ENCODE measurements at regions not wholly inside any gene's neighbourhood (a gene's known extent, or its start where the extent isn't known, plus 50 kb on each side); places are given as distances from the start of the nearest gene placed in this dataset.

DNA sequence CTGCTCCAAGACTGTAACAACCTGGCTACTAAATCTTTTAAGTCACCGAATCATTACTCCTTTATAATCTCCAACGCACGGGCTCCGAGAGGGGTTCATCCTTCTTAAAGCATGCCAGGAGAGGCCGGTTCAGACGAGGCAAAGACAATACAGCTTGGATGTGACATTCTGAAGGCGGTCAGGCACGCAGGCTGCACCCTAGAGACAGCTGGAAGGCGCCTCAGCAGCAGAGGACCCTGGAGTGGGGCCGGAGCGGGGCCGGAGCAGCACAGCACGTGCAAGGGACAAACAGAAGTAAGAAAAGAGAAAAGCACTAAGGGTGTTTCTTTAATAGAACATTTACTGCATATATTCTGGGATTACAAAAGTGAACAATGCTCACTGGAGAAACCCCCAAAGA is 97.8 kb upstream of the PPP2R2D start:
- no peak for DNase-seq (ENCODE audit: low spot score)

DNA sequence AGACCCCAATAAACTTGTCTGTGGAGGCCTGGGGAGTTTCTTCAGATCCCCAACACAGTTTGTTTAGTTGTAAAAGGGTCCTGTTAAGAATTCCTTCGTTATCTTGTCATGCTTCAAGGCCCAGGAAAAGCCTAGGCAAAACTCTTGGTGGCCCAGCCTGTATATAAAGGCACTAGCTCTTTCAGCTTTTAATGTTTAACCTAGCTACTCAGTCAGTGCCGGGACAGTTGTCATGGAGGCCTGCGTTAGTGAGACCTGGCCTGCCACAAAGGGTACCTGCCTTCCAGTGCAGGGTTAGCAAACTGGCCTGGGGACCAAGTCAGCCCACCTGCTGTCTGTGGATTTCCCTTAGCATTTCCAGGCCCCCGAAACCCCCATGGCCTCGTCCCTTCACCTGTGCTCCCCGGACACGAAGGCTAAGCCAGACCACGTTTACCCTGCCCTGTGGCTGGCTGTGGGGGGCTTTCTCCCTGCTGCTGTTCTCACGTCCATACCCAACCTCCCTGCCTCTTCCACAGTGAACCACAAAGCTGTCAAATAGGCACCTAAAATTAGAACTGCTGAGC is 96.9 kb upstream of the PPP2R2D start:
- no peak for DNase-seq (ENCODE audit: low spot score)

DNA sequence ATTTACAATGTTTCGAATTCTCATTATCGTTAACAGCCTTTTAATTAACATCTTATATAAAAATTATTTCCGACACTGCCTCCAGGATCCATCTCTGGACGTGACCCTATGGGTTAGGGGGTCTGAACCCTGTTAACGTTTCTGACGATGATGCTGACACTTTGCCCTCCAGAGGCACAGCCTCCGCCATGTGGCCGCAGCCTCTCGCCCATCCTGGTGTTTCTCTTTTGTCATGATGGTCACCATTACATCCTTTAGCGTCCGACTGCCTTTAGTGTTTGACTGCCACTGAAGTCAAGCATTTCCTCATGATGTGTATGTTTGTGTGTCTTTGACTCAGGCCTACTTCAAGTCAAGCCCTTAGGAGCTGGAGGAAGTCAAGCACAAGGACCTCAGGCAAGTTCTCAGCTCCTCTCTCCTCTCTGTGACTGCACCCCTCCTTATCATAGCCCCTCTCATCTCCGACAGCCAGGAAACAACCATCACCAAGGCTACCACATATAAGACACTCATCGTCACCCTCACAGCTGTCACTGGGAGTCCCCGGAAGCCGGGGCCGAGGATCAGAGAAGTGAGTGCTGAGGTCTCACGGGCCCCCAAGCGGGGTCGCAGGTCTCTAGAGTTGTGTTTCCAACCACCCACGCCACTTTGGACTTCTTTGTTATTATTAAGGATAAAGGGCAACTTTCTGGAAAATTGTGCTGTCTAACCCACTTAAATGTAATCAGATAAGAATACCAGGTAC is 96.1 kb upstream of the PPP2R2D start:
- DNase-seq (ENCODE audit: low spot score): no peak

DNA sequence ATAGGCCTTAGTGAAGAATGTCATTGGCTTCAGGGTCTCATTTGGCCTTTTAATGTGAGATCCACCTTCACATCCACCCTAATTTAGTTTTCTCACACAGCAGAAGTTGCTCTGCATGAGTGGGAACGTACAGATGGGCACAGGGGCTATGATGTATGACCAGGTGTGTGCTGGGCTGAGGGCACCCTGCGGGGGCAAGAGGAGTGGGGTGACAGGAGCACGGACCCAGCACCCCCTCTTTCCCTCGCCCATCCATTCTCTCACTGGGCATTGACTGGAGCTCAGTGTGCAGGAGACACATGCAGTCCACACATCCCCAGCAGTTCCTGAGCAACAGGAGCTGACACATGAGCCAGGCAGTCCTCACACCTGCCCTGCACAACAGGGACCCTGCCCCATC is 95.1 kb upstream of the PPP2R2D start:
- no peak for DNase-seq (ENCODE audit: low spot score)

DNA sequence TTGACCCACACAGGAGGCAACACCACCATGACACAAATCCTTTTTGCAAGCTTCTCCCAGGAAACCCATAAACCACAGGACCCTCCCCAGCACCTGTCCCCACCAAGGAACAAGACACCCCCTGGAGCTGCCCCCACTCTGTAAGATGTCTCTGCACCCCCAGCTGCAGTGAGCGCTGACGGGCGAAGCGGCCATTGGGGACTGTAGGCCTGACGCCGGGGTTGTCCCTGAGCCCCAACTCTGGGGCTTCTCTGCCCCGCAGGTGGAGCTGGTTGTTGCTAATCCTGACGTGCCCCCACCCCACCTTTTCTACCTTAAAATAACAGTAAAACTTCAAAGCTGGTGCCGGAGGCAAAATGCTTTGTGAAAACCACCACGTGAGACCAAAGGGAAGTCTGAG is 94.7 kb upstream of the PPP2R2D start:
- no peak for DNase-seq (ENCODE audit: low spot score)

GRCh38 chr10:131806646-131807317 is 94.0 kb upstream of the PPP2R2D start:
- no peak for DNase-seq (ENCODE audit: low spot score)

DNA sequence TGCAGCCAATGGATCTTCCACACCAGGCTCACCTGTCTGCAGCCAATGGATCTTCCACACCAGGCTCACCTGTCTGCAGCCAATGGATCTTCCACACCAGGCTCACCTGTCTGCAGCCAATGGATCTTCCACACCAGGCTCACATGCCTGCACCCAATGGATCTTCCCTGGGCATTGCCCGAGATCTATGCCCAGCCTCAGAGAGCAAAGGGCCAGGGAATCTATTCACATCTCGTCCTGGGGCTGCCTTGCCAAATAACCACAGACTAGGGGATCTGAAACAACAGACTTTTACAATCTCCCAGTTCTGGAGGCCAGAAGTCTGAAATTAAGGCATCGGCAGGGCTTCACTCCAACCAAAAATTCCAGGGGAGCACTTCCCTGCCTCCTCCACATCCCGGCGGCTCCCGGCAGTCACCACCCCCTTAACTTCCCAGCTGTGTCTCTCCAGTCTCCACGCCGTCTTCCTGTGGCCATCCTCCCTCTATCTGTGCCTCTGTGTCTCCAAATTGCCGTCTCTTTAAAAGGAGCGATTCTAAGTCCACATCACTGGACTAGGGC is 92.4 kb upstream of the PPP2R2D start:
- no peak for DNase-seq (ENCODE audit: low spot score)

DNA sequence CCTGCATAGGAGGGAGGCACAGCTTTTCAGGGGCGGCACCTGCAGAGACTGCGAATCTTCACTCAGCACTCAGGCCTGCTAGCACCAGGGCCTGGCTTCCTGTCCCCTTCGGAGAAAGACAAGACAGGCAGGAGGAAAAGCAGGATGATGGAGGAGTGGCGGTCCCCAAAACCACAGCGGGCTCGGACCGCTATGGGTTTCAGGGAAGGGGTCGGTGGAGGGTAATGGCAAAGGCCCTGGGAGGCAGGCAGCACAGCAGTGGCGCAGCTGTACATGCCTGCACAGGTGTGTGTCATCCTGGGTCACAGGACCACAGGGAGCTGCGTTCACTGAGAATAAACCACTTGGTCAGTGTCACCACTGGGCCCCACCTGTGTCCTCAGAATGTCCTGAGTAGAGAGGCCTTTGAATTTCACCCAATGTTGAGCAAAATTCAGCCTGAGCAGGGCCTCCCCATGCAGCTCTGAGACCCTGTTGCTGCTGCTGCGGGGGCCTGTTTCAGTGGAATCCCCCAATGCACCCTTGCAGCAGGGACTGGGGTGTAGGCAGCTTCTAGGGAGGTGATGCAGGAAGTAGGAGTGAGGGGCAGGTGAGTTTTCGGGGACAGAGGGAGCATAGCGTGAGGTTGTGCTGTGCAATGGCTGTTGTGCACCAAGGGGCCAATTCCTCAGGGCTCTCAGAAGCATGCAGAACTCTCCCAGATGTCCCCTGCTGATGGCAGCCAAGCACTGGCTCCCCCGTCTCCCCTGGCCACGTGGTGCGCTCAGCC is 90.6 kb upstream of the PPP2R2D start:
- DNase-seq (ENCODE audit: low spot score): no peak

- DNase-seq (ENCODE audit: low spot score): no peak
Observed at GRCh38 chr10:131810805-131811629, 89.8 kb upstream of the PPP2R2D start.

GRCh38 chr10:131811630-131812403 is 89.0 kb upstream of the PPP2R2D start:
- no peak for DNase-seq (ENCODE audit: low spot score)

DNA sequence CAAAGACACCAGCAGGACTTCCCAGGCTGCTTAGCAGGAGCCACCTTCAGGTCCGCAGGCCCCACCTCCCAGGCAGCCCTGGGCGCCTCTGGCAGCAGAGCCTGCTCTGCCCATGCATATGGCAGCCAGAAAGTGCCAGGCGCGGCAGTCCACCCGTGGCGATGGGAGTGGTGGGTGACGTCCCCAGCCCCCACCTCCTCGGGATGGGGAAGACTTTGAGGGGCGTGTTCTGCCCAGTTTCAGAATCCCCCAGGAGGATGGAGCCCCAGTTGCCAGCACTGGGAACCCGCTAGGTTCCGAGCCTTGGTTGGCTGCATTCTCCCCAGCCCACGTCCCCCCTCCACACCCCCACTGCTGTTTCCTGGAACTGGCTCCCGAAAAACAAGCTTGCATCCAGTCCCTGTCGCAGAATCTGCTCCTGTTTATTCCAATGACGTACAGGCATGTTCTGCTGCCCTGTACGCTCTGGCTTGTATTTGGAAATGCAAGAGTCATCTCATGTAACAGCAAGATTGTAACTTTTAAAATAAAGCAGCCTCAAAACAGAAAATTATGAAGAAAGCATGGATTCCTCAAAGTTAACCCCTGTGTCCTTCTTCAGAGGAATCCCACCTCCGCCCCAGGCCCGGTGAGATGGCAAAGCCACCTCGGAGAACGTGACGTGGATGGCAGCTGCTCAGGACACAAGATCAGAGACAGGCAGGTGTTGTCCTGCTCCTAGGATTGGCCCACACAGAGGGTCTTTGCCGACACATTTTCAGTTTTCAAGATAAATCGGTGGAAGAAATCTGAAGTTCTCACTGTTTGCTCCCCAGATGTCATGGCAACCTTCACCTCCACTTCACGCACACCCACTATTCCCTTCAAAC is 87.8 kb upstream of the PPP2R2D start:
- DNase-seq (ENCODE audit: low spot score): no peak

GRCh38 chr10:131814567-131815265 is 86.1 kb upstream of the PPP2R2D start:
- no peak for DNase-seq (ENCODE audit: low spot score)

GRCh38 chr10:131815266-131816156 is 85.3 kb upstream of the PPP2R2D start:
- DNase-seq (ENCODE audit: low spot score): no peak

- DNase-seq (ENCODE audit: low spot score): no peak
Observed at GRCh38 chr10:131816157-131816775, 84.5 kb upstream of the PPP2R2D start.

DNA sequence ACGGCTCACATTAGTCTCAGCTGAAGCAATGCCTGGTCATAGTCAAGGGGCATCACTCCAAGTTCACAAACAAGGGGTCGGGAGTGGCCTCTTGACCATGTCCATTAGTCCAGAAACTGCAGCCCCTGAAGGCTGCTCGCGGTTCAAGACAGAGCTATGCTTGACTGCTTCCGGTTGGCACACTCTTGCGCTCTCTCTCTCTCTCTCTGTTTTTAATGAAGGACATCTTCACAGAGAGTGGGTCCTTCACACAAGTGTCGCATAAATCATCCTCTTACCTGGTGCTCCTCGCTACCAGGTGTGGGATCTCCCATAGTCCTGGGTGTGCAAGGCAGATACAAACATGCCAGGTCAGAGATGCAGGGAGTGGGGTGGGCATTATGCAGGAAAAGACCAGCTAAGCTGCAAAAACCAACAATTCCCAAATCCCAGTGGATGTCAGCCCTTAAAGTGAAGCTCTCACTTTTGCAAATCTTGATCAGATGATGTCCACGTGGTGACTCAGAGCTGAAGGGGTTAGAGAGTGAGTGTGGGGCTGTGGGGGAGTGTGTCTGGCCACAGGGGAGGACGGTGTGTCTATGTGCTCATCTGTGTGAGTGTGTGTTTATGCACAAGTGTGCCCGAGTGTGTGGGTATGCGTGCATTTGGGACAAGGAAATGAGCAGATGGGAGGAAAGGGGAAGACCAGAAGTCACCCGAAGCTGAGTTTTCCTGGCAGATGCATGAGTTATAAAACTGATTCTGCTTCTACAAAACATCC is 83.7 kb upstream of the PPP2R2D start:
- DNase-seq (ENCODE audit: low spot score): no peak

DNA sequence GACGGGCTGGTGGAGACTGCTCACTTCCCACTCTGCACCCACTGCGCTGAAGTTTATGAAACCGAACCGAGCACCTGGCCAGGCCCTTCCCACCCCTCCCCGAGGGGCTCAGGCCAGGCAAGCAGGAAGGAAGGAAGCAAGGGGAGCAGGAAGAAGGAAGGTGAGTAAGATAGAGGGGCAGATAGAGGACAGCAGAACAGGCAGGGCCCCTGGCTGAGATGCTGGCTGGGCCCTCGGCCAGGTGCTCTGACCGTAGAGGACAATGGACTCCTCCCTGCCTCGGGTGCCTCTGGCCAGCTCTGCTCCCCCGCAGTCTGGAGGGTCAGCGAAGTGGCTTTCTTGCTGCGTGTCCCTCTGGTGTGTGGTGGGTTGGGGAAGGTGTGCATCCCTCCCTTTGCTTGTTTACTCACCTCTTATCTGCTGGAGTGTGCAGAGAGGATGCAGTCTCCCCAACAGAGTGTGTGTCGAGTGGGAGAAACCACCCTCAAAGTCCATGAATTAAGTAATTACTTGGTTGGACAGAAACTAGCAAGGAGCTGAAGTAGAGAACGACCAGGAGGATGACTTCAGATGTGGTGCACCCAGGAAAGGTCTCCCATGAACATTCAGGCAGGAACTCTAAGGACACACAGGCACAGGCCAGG is 82.8 kb upstream of the PPP2R2D start:
- DNase-seq (ENCODE audit: low spot score): no peak
